Sigmoid colon (tissue), 6 donors: ENCODE measurements at regions not wholly inside any gene's neighbourhood (a gene's known extent, or its start where the extent isn't known, plus 50 kb on each side); places are given as distances from the start of the nearest gene placed in this dataset.

Experiments used
- DNase-seq: peaks from one replicate; pipeline ENCODE4 v3.0.0-alpha.2; 2019
- H3K27ac ChIP-seq, 4 donors: fragments of 200-600 bp; sonication (generic); one replicate each; pipeline ENCODE4 v1.5.1; 2016 to 2019; ENCODE audit warnings: mild to moderate bottlenecking in 1 of 4
- H3K27me3 ChIP-seq, 3 donors: fragments of 200-600 bp; sonication (generic); one replicate each; pipeline ENCODE4 v1.5.1; 2019; ENCODE audit warnings: mild to moderate bottlenecking in 1 of 3
- H3K36me3 ChIP-seq, 4 donors: fragments of 200-600 bp; sonication (generic); one replicate each; pipeline ENCODE4 v1.5.1; 2016 to 2019
- H3K4me1 ChIP-seq, 4 donors: fragments of 200-600 bp; sonication (generic); one replicate each; pipeline ENCODE4 v1.5.1; 2017 to 2019
- H3K4me3 ChIP-seq, 4 donors: fragments of 200-600 bp; sonication (generic); one replicate each; pipeline ENCODE4 v1.5.1; 2017 to 2019; ENCODE audit warnings: mild to moderate bottlenecking in 2 of 4, moderate library complexity in 1 of 4
- H3K9me3 ChIP-seq, 4 donors: fragments of 200-600 bp in 3 of 4; sonication (generic) in 3 of 4; one replicate each; pipeline versions ENCODE4 v1.5.1 to v1.6.1; 2013 to 2019
- EP300 ChIP-seq, 4 donors: sonication (generic); formaldehyde crosslinking; IDR thresholded peaks; one replicate each; pipeline ENCODE4 v1.6.1; 2017; ENCODE audit warnings: antibody characterized with exemption in 4 of 4
- POLR2A ChIP-seq, 2 donors: fragments of 450-650 bp; IDR thresholded peaks; one replicate each; pipeline ENCODE4 v1.6.1; 2016; ENCODE audit warnings: antibody characterized with exemption in 2 of 2, mild to moderate bottlenecking in 2 of 2, moderate library complexity in 2 of 2
- POLR2AphosphoS5 ChIP-seq, 4 donors: sonication (generic); formaldehyde crosslinking; IDR thresholded peaks; one replicate each; pipeline ENCODE4 v1.6.1; 2017; ENCODE audit warnings: antibody characterized with exemption in 4 of 4
- WGBS, 2 donors: extraction: QIAGEN DNeasy Blood & Tissue Kit; methylation state at CpG; one replicate each; pipeline ENCODE4 v1.1.7; 2013; 5-methylcytosine and 5-hydroxymethylcytosine counted together
- intact Hi-C: fragments of 100-400 bp; cut with DNase I; formaldehyde crosslinking; loops from one replicate; pipeline ENCODE4 v1.15.1; 2023
- TF ChIP-seq, protein P1 (sequence below), 4 experiments: fragments of 450-650 bp in 3 of 4; fragments of 200-600 bp in 1 of 4; IDR thresholded peaks; one replicate each; pipeline ENCODE4 v1.5.1; 2016 to 2019; ENCODE audit warnings: antibody characterized with exemption in 4 of 4, mild to moderate bottlenecking in 3 of 4, moderate library complexity in 2 of 4
- donor health status: healthy with polysubstance abuse.
- donor health status: healthy.

DNA sequence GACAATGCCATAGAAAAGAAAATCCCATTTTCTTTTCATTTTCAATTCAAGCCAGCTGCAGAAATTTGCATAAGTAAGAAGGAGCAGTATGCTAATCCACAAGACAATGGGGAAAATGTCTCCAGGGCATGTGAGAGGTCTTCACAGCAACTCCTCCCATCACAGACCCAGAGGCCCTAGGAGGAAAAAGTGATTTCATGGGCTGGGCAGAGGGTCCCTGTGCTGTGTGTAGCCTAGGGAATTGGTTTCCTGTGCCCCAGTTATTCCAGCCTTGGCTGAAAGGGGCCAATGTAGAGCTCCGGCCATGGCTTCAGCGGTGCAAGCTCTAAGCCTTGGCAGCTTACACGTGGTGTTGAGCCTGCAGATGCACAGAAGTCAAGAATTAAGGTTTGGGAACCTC lies 211.4 kb downstream of the CCDC59 start:
- H3K27ac ChIP-seq = no peak overlapping the region
- H3K9me3 ChIP-seq = no peaks in the 10 kb centered on the region
- intact Hi-C loops = no loop called here
- TF ChIP-seq POLR2AphosphoS5 (IDR thresholded peaks at IDR 0.05) (no peak), POLR2A (IDR thresholded peaks at IDR 0.05) (no peak), EP300 (IDR thresholded peaks at IDR 0.05) (no peak)
- TF ChIP-seq, protein P1, sequence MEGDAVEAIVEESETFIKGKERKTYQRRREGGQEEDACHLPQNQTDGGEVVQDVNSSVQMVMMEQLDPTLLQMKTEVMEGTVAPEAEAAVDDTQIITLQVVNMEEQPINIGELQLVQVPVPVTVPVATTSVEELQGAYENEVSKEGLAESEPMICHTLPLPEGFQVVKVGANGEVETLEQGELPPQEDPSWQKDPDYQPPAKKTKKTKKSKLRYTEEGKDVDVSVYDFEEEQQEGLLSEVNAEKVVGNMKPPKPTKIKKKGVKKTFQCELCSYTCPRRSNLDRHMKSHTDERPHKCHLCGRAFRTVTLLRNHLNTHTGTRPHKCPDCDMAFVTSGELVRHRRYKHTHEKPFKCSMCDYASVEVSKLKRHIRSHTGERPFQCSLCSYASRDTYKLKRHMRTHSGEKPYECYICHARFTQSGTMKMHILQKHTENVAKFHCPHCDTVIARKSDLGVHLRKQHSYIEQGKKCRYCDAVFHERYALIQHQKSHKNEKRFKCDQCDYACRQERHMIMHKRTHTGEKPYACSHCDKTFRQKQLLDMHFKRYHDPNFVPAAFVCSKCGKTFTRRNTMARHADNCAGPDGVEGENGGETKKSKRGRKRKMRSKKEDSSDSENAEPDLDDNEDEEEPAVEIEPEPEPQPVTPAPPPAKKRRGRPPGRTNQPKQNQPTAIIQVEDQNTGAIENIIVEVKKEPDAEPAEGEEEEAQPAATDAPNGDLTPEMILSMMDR (IDR thresholded peaks at IDR 0.05) = no peak
- no peak overlapping the region for H3K4me3 ChIP-seq
- 67 to 72% methylated on average over 3 of the region's 3 CpGs for WGBS, 2 donors
- H3K4me1 ChIP-seq = no peaks in the 10 kb centered on the region
- DNase-seq = no peak
- H3K36me3 ChIP-seq = no peaks in the 10 kb centered on the region
- H3K27me3 ChIP-seq = no peaks in the 10 kb centered on the region

DNA sequence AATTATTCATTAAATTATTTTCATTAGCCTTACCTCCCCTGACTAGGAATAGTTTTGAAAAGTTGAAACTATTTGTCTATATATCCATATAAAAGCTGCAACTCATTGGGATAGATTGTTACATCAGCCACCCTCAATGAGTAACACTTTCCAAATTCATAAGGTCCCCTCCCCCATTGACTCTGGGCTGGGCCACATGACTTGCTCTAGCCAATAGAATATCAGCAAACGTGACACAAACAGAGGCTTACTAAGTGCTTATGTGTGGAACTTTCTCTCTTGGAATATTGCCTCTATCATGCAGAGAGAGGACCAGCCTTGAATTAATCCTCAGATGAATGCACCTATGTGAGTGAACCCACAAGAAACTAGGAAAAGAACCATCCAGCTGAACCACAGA lies 213.7 kb downstream of the CCDC59 start:
- Histone ChIP-seq H3K9me3 (no peaks in the 10 kb centered on the region), H3K36me3 (no peaks in the 10 kb centered on the region), H3K27me3 (no peaks in the 10 kb centered on the region), H3K4me3 (no peak overlapping the region), H3K4me1 (no peaks in the 10 kb centered on the region), H3K27ac (no peak overlapping the region)
- no peak for TF ChIP-seq POLR2AphosphoS5 (IDR thresholded peaks at IDR 0.05)
- TF ChIP-seq, protein P1 (IDR thresholded peaks at IDR 0.05) = no peak
- TF ChIP-seq EP300 (IDR thresholded peaks at IDR 0.05) = no peak
- TF ChIP-seq POLR2A (IDR thresholded peaks at IDR 0.05) = no peak
- 66 to 73% methylated on average over 1 of the region's 1 CpG for WGBS, 2 donors
- no peak for DNase-seq
- intact Hi-C loops = no loop called here

DNA sequence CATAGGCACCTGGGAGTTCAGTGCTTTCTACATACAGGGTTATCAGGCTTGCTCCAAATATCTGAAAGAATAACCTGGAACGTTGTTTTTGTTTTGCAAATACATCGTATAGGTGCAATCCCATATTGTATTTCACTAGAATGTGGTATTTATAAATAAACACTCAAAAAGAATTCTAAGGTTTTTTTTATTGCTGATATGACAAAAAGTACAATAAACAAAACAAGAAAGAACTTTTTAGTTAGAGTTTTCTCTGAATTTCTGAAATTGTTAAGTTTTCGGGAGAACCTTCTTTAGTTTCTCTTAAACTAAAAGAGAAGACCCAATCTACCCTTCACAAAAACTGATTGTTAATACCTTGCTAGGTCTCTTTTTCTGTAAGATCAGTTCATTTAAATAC lies 225.8 kb downstream of the CCDC59 start:
- Histone ChIP-seq H3K9me3 (no peaks in the 10 kb centered on the region), H3K4me1 (no peaks in the 10 kb centered on the region), H3K27ac (no peak overlapping the region), H3K4me3 (no peak overlapping the region), H3K27me3 (no peaks in the 10 kb centered on the region), H3K36me3 (no peaks in the 10 kb centered on the region)
- DNase-seq = no peak
- 85 to 95% methylated on average over 3 of the region's 3 CpGs for WGBS, 2 donors
- TF ChIP-seq POLR2A (IDR thresholded peaks at IDR 0.05) = no peak
- TF ChIP-seq EP300 (IDR thresholded peaks at IDR 0.05) = no peak
- intact Hi-C loops = no loop called here

DNA sequence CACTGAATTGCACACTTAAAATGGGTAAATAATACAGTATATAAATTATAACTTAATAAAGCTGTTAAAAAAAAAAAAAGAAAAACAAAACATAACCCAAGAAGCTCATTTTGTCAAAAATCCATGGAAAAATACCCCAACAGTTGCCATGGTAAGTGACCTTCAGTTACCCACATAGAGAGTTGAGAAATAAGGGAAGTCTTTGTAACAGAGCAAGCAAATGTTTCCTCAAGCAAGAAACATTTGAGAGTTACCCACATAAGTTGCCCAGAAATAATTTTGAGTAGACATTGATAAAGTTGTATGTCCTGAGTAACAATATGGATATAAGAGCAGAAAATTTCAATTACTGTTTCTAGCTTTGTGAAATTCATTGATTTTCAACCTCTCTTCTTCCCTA lies 227.4 kb downstream of the CCDC59 start:
- DNase-seq = no peak
- Histone ChIP-seq H3K27ac (no peak overlapping the region), H3K9me3 (no peaks in the 10 kb centered on the region), H3K4me1 (no peaks in the 10 kb centered on the region), H3K4me3 (no peak overlapping the region), H3K36me3 (no peaks in the 10 kb centered on the region), H3K27me3 (no peaks in the 10 kb centered on the region)
- intact Hi-C loops = no loop called here
- TF ChIP-seq EP300 (IDR thresholded peaks at IDR 0.05) = no peak

- H3K9me3 ChIP-seq = no peaks in the 10 kb centered on the region
- 44 to 57% methylated on average over 2 of the region's 2 CpGs for WGBS, 2 donors
- H3K4me1 ChIP-seq = peaks cover 0 to 4% (median 0%) of the 10 kb centered on the region in 4 donors
- H3K27ac ChIP-seq = peak overlapping the region in 1 of 4 donors; percentile 66
- H3K27me3 ChIP-seq = no peaks in the 10 kb centered on the region
- TF ChIP-seq EP300 (IDR thresholded peaks at IDR 0.05) = no peak
- TF ChIP-seq POLR2AphosphoS5 (IDR thresholded peaks at IDR 0.05) = no peak
- TF ChIP-seq POLR2A (IDR thresholded peaks at IDR 0.05) = no peak
- TF ChIP-seq, protein P1 (IDR thresholded peaks at IDR 0.05) = no peak
- DNase-seq = no peak
- intact Hi-C loops = no loop called here
- H3K4me3 ChIP-seq = no peak overlapping the region
- H3K36me3 ChIP-seq = no peaks in the 10 kb centered on the region
Observed at GRCh38 chr12:82124711-82125380, 233.3 kb downstream of the CCDC59 start.

GRCh38 chr12:82121545-82121944 lies 236.6 kb downstream of the CCDC59 start:
- no peak for TF ChIP-seq EP300 (IDR thresholded peaks at IDR 0.05)
- TF ChIP-seq, protein P1 (IDR thresholded peaks at IDR 0.05) = no peak
- TF ChIP-seq POLR2AphosphoS5 (IDR thresholded peaks at IDR 0.05) = no peak
- TF ChIP-seq POLR2A (IDR thresholded peaks at IDR 0.05) = no peak
- intact Hi-C loops = no loop called here
- H3K27ac ChIP-seq = no peak overlapping the region
- H3K4me3 ChIP-seq = no peak overlapping the region
- no peak for DNase-seq
- no peaks in the 10 kb centered on the region for H3K9me3 ChIP-seq
- H3K36me3 ChIP-seq = no peaks in the 10 kb centered on the region
- peaks cover 0 to 4% (median 0%) of the 10 kb centered on the region in 4 donors for H3K4me1 ChIP-seq
- no peaks in the 10 kb centered on the region for H3K27me3 ChIP-seq
